AG09309 (cell line): ENCODE measurements at regions not wholly inside any gene's neighbourhood (a gene's known extent, or its start where the extent isn't known, plus 50 kb on each side); places are given as distances from the start of the nearest gene placed in this dataset.

Experiments used
- DNase-seq: peaks from one replicate; pipeline ENCODE4 v3.0.0-alpha.2; 2010; ENCODE audit warnings: low read depth
- H3K4me3 ChIP-seq: 2 replicates; pipeline ENCODE4 v1.5.1; 2011; ENCODE audit warnings: mild to moderate bottlenecking, low read depth, low read length, moderate library complexity; ENCODE audit not compliant: control insufficient read depth
- CTCF ChIP-seq: IDR thresholded peaks from 2 replicates; pipeline ENCODE4 v1.5.1; 2011; ENCODE audit warnings: mild to moderate bottlenecking, low read depth, low read length, inconsistent platforms; ENCODE audit not compliant: insufficient read depth, control insufficient read depth; ENCODE audit errors: missing control alignments

DNA sequence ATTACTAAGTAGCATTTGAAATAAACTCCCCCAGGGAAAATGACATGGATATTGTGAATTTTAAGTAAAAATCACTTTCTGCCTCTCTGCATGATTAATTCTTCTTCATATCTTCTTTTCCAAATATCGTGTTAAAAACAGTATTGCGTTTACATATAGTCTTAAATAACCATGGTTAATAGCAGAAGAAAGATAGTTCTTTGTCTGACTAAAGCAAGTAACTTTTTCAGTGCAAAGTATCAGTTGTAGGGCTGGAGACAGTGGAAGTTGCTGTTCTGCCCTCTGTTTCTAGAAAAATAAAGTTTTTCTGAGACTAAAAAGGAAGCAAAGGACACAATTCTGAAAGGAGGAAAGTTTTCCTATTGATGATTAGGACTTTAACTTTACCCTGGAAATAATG is 330.2 kb downstream of the NDFIP2 start:
- H3K4me3 ChIP-seq: no peak overlapping the region
- TF ChIP-seq CTCF: no peak
- no peak for DNase-seq

DNA sequence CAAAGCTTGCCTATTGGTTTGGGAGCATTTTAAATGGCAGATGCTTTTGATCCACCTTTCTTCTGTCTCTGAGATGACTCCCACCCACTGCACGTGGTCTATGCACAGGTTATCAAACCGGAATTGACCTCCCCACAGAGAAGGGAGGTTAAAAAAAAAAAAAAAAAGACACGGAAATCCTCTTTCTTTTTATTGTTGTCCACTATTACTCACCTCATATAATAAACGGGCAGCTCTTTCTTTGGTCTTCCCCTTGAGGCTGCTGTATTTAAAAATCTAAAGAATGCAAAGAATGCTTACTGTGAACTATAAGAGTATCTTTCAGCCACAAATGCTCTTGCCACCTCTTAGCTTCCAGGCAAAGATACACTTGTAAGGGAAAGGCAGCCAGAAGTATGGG is 329.7 kb downstream of the NDFIP2 start:
- DNase-seq: peak; percentile 29
- no peak overlapping the region for H3K4me3 ChIP-seq
- no peak for TF ChIP-seq CTCF

DNA sequence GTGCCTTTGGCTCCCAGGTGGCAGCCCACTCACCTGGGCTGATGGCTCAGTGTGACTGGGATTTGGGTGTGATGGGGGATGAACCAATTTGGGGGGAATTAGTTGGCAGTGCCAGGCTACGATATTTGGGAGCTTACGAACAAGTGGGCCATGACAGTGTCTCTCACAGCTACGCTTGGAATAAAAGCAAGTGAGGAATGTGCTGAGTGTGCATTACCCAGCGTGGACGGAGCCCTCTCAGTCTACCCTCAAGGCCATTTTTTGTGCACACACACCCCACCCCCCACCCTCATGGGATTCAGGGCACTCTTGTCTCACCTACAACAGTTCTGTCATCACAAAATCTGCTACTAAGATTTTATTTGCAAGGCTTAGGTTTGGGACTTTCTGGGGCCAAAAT is 329.1 kb downstream of the NDFIP2 start:
- no peak for TF ChIP-seq CTCF
- DNase-seq: no peak
- H3K4me3 ChIP-seq: no peak overlapping the region

GRCh38 chr13:79808475-79808874 is 327.5 kb downstream of the NDFIP2 start:
- H3K4me3 ChIP-seq: no peak overlapping the region
- no peak for DNase-seq
- TF ChIP-seq CTCF: no peak

GRCh38 chr13:79807554-79807953 is 326.6 kb downstream of the NDFIP2 start:
- DNase-seq: no peak
- TF ChIP-seq CTCF: no peak
- no peak overlapping the region for H3K4me3 ChIP-seq

- no peak for TF ChIP-seq CTCF
- H3K4me3 ChIP-seq: no peak overlapping the region
- no peak for DNase-seq
Measured at GRCh38 chr13:79806821-79807220, 325.9 kb downstream of the NDFIP2 start.

DNA sequence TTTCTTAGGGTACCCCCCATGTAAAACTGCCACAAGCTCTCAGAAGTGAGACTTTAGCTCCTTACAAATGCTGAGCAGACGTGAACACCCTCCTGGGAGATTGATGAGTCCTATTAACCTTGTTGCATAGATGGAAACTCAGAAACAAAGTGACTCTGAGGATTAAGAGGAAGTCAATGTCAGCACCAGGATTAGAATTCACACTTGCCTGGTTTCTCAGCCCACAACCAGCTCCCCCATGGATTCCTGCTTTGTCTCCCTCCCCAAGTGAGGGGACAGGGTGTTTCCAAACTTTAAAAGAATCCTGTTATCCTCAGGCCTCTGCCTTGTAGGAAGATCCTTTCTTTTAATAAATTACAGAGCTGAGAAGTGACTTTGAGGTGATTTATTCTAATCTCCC is 324.4 kb downstream of the NDFIP2 start:
- no peak overlapping the region for H3K4me3 ChIP-seq
- TF ChIP-seq CTCF: no peak
- no peak for DNase-seq
